ENCODE measurements at regions not wholly inside any gene's neighbourhood (a gene's known extent, or its start where the extent isn't known, plus 50 kb on each side); places are given as distances from the start of the nearest gene placed in this dataset.

GRCh38 chr2:173835726-173836125 lies 129.4 kb downstream of the SP3 start:
- TF ChIP-seq, protein P1, sequence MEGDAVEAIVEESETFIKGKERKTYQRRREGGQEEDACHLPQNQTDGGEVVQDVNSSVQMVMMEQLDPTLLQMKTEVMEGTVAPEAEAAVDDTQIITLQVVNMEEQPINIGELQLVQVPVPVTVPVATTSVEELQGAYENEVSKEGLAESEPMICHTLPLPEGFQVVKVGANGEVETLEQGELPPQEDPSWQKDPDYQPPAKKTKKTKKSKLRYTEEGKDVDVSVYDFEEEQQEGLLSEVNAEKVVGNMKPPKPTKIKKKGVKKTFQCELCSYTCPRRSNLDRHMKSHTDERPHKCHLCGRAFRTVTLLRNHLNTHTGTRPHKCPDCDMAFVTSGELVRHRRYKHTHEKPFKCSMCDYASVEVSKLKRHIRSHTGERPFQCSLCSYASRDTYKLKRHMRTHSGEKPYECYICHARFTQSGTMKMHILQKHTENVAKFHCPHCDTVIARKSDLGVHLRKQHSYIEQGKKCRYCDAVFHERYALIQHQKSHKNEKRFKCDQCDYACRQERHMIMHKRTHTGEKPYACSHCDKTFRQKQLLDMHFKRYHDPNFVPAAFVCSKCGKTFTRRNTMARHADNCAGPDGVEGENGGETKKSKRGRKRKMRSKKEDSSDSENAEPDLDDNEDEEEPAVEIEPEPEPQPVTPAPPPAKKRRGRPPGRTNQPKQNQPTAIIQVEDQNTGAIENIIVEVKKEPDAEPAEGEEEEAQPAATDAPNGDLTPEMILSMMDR (IDR thresholded peaks at IDR 0.05; ENCODE audit: insufficient read depth, low read length, severe bottlenecking), result no peak
- Histone ChIP-seq H3K27me3 (ENCODE audit: control insufficient read depth, insufficient read depth, low read length) (no peaks in the 10 kb centered on the region), H3K4me3 (ENCODE audit: low read depth, low read length) (no peak overlapping the region), H3K36me3 (ENCODE audit: control insufficient read depth, insufficient read depth, low read length) (no peaks in the 10 kb centered on the region)
- DNase-seq (ENCODE audit: low read depth), result no peak
- no peak for FAIRE-seq

DNA sequence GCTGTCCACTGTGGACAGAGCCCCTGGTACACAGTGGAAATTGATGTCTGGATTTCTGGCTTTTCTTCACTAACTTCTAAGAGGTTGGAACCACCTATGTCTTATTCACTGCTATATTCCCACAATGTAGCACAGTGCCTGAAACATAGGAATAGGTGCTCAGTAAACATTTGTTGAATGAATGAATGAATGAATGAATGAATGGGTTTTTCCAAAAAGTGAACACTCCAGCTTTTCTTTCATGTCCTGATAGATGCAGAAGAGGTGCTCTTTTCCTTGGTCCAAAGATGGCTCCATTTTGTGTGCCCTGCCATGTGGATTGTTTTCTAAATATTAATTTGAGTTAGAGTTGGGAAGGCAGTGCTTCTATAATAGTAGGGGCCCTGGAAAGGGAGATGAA lies 124.1 kb downstream of the SP3 start:
- peaks cover 1% of the 10 kb centered on the region for H3K27me3 ChIP-seq (ENCODE audit: control insufficient read depth, insufficient read depth, low read length)
- DNase-seq (ENCODE audit: low read depth) (no peak), FAIRE-seq (no peak)
- TF ChIP-seq, protein P1 (IDR thresholded peaks at IDR 0.05; ENCODE audit: insufficient read depth, low read length, severe bottlenecking), result no peak
- no peak overlapping the region for H3K4me3 ChIP-seq (ENCODE audit: low read depth, low read length)
- no peaks in the 10 kb centered on the region for H3K36me3 ChIP-seq (ENCODE audit: control insufficient read depth, insufficient read depth, low read length)

DNA sequence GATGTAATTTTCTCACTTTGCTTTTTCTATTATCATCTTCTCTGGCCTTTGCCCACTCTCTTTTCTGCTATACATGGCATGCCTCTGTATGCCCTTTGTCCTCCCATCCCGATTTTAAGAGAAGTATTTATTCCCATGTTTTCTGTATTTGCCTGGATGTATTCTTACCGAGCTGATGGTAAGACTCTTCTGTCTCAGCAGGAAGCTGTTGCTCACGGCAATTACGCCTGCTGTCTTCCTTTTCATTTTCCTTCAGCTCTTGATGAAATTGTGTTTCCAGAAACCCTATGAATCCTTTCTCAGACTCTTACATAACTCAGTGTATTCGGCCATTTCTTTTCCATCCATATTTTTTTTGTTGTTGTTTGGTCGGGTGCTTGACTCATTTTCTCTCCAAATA lies 121.6 kb downstream of the SP3 start:
- TF ChIP-seq, protein P1 (IDR thresholded peaks at IDR 0.05; ENCODE audit: insufficient read depth, low read length, severe bottlenecking), result no peak
- DNase-seq (ENCODE audit: low read depth) (no peak), FAIRE-seq (no peak)
- peaks cover 3% of the 10 kb centered on the region for H3K27me3 ChIP-seq (ENCODE audit: control insufficient read depth, insufficient read depth, low read length)
- no peaks in the 10 kb centered on the region for H3K36me3 ChIP-seq (ENCODE audit: control insufficient read depth, insufficient read depth, low read length)
- H3K4me3 ChIP-seq (ENCODE audit: low read depth, low read length), result no peak overlapping the region

DNA sequence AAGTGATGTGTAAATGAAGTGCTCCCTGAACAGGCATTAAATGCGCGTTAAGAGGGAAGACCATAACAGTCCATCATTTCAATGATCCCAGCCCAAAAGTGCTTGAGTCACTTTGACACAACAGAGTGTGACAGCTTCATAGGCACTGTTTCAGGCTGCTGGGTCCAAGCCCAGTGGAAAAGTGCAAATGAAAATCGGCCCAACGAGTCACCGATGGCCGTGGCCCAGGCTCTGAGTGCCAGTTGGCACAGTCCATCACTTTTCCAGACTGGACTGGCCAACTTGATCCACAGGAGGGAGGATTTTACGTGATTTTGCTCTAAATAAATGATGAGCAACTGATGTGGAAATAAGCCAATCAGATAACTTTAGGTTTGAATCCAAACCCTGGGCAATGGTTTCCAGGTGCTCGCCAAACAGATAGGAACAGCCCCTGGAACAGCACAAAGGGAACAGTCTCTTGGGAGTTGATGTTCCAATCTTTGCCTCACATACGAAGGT lies 114.0 kb downstream of the SP3 start:
- Histone ChIP-seq H3K36me3 (ENCODE audit: control insufficient read depth, insufficient read depth, low read length) (no peaks in the 10 kb centered on the region), H3K4me3 (ENCODE audit: low read depth, low read length) (no peak overlapping the region), H3K27me3 (ENCODE audit: control insufficient read depth, insufficient read depth, low read length) (peaks cover 1% of the 10 kb centered on the region)
- FAIRE-seq, result no peak
- DNase-seq (ENCODE audit: low read depth), result no peak
- TF ChIP-seq, protein P1 (IDR thresholded peaks at IDR 0.05; ENCODE audit: insufficient read depth, low read length, severe bottlenecking), result no peak

GRCh38 chr2:173854141-173854540 lies 111.0 kb downstream of the SP3 start:
- H3K27me3 ChIP-seq (ENCODE audit: control insufficient read depth, insufficient read depth, low read length), result no peaks in the 10 kb centered on the region
- H3K4me3 ChIP-seq (ENCODE audit: low read depth, low read length), result no peak overlapping the region
- no peaks in the 10 kb centered on the region for H3K36me3 ChIP-seq (ENCODE audit: control insufficient read depth, insufficient read depth, low read length)
- TF ChIP-seq, protein P1 (IDR thresholded peaks at IDR 0.05; ENCODE audit: insufficient read depth, low read length, severe bottlenecking), result no peak
- FAIRE-seq (no peak), DNase-seq (ENCODE audit: low read depth) (no peak)

DNA sequence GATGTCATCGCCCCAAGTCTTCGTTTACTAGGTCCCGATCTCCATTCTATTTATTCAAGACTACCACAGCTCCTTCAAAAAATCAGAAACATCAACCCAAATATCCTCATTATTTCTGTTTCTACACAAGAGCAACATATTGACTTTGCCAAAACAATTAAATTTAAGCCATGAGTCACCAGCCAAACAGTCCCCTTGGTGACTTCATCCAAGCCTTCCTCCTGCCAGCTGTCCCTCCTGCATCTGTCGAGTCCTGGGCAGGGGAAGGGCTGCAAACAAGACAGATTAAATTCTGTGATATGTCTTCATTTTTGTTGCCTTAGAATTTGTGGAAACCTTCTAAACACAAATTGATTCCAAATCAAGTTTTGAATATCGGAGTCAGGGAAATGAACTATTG lies 110.3 kb downstream of the SP3 start:
- H3K4me3 ChIP-seq (ENCODE audit: low read depth, low read length), result no peak overlapping the region
- no peaks in the 10 kb centered on the region for H3K27me3 ChIP-seq (ENCODE audit: control insufficient read depth, insufficient read depth, low read length)
- peak; percentile 36 for DNase-seq (ENCODE audit: low read depth)
- no peak for FAIRE-seq
- TF ChIP-seq, protein P1 (IDR thresholded peaks at IDR 0.05; ENCODE audit: insufficient read depth, low read length, severe bottlenecking), result no peak
- no peaks in the 10 kb centered on the region for H3K36me3 ChIP-seq (ENCODE audit: control insufficient read depth, insufficient read depth, low read length)

All from bronchial epithelial cell (primary cell).